22Rv1 (cell line): ENCODE measurements at regions not wholly inside any gene's neighbourhood (a gene's known extent, or its start where the extent isn't known, plus 50 kb on each side); places are given as distances from the start of the nearest gene placed in this dataset.
A peak's percentile ranks its signal among the peaks of the same experiment; 100 is the strongest.

Experiments used
- H3K27ac ChIP-seq: fragments of 450-650 bp; 2 replicates; pipeline ENCODE4 v1.5.1; 2017
- ZFX ChIP-seq: fragments of 450-650 bp; IDR thresholded peaks from 2 replicates; pipeline ENCODE4 v1.6.1; 2017; ENCODE audit warnings: antibody characterized with exemption, borderline replicate concordance
- TF ChIP-seq, protein P1 (sequence below): fragments of 450-650 bp; IDR thresholded peaks from 2 replicates; pipeline ENCODE4 v1.5.1; 2017; ENCODE audit warnings: mild to moderate bottlenecking

DNA sequence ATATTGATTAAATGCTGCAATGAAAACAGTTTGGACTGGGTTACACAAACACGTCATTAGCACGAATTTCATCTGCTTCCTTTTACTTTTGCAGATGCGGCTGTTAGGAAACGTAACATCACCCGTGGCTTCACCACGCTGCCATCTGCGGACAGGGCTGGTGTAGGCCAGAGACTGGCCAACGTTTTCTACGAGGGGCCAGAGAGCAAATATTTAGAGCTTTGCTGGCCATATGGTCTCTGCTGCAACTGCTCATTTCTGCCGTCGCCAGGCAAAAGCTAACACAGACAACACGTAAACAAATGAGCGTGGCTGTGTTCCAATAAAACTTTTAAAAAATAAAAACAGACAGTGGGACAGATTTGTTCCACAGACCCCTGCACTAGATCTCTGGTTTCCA, 96.6 kb downstream of the ENGASE start:
- no peak for TF ChIP-seq ZFX
- TF ChIP-seq, protein P1, sequence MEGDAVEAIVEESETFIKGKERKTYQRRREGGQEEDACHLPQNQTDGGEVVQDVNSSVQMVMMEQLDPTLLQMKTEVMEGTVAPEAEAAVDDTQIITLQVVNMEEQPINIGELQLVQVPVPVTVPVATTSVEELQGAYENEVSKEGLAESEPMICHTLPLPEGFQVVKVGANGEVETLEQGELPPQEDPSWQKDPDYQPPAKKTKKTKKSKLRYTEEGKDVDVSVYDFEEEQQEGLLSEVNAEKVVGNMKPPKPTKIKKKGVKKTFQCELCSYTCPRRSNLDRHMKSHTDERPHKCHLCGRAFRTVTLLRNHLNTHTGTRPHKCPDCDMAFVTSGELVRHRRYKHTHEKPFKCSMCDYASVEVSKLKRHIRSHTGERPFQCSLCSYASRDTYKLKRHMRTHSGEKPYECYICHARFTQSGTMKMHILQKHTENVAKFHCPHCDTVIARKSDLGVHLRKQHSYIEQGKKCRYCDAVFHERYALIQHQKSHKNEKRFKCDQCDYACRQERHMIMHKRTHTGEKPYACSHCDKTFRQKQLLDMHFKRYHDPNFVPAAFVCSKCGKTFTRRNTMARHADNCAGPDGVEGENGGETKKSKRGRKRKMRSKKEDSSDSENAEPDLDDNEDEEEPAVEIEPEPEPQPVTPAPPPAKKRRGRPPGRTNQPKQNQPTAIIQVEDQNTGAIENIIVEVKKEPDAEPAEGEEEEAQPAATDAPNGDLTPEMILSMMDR: no peak
- no peak overlapping the region for H3K27ac ChIP-seq

DNA sequence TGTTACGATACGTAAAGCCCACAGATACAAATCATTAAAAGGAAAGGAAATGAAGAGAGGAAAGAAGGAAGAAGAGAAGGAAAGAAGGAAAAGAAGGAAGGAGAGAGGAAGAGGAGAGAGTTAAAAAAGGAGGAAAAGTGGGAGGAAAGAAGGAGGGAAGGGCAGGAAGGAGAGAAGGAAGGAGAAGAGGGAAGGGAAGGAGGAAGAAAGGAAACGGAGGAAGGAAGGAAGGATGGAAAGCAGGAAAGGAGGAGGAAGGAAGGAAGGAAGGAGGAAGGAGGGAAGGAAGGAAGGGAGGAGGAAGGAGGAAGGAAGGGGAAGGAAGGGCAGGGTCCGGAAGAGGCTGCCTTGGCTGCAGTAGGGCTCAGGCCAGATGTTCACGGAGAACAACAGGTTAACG, 95.2 kb downstream of the ENGASE start:
- TF ChIP-seq, protein P1: no peak
- no peak for TF ChIP-seq ZFX
- no peak overlapping the region for H3K27ac ChIP-seq

DNA sequence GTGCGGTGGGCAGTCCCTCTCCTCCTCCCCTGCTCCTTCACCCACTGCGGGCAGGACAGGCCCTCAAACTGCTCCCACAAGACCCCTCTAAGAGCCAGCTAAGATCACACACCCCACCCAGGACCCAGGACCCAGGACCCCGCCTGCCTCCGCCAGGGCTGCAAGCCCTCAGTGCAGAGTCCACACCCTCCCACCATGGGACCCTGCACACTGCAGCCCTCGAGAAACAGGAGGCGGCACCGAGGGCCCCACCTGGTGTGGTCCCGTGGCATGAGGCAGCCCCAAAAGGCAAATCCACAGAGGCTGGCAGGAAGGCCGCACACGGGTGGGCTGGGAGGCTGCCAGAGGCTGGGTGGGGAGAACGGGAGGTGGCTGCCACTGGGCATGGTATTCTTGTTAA, 94.7 kb downstream of the ENGASE start:
- TF ChIP-seq, protein P1: no peak
- TF ChIP-seq ZFX: no peak
- H3K27ac ChIP-seq: no peak overlapping the region

DNA sequence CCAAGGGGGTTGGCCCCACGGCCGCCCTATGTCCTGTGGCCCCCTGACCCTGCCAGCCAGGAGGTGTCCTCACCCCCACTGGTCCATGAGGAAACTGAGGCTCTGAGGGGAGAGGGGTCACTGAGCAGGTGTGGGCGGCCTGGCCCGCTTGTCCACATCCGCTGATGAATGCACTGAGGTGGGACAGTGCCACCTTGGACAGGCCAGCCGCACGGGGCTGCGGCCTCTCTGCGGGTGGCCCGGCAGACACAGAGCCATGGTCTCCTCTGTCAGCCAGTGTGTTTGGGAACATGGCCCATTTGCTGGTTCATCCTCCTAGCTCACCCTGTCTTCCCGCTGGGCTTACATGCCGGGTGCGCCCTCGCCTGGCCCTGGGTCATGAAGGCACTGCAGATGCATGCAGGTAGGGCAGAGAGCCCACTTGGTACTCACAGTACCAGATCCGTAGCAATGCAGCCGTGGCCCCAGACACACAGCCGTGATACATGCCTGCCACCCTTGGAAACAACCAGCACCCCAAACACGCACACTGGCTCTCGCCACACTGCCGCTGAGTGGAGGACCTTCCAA, 93.9 kb downstream of the ENGASE start:
- TF ChIP-seq ZFX: no peak
- TF ChIP-seq, protein P1: peak; percentile 31; the same call in 1 of the 2 replicates
- no peak overlapping the region for H3K27ac ChIP-seq

DNA sequence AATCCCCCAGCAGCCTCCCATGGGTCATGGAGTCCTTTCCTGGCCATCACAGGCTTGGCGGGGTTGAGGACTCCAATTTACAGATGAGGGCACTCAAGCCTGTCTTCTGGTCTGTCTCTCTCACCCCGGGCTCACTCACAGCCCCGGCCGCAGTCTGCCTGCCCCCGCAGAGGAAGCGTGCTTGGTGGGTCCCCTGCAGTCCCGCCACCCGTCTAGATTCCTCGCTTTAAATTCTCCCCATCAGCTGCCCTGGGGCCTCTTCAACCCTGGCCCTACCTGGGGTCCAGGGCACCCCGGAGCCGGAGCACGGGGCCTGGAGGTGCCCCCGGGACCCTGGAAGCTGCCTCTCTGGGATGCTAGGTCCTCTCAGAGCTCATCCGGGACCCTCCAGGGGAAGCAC, 92.9 kb downstream of the ENGASE start:
- TF ChIP-seq ZFX: no peak
- TF ChIP-seq, protein P1: no peak

DNA sequence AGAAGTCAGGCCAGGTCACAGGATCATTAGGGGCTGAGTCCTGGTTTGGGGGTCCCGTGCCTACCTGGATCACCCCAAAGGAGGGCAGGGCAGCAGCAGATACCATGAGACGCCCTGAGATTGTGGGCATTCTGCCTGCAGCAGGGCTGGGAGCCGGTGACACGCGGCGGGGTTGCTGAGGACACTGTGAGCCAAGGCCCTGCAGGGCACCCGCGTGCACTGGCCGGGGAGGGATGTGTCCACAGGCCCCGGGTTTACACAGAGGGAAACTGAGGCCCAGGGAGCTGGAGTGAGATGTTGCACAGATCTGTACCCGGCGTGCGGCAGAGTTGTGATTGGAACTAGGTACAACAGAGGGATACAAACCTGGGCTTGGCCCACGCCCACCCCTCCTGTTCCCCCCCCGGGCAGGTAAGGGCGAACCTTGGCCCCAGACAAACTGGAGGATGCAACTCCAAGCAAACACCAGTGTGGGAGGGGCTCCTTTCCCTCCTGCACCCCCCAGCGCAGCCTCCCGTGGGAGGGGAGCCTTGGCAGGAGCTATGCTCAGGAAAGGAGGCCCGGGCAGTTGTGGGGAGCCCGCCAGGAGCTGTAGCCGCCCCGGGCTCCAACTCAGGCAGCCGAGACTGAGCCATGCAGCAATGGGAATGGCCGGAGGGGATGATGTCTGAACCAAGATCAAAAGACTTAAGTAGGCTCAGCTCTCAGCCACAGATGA, 91.3 kb downstream of the ENGASE start:
- no peak overlapping the region for H3K27ac ChIP-seq
- TF ChIP-seq, protein P1: no peak
- no peak for TF ChIP-seq ZFX

More for the DNA sequence above, 92.9 kb downstream of the ENGASE start:
- H3K27ac ChIP-seq: no peak overlapping the region
